ENCODE measurements at regions not wholly inside any gene's neighbourhood (a gene's known extent, or its start where the extent isn't known, plus 50 kb on each side); places are given as distances from the start of the nearest gene placed in this dataset.

DNA sequence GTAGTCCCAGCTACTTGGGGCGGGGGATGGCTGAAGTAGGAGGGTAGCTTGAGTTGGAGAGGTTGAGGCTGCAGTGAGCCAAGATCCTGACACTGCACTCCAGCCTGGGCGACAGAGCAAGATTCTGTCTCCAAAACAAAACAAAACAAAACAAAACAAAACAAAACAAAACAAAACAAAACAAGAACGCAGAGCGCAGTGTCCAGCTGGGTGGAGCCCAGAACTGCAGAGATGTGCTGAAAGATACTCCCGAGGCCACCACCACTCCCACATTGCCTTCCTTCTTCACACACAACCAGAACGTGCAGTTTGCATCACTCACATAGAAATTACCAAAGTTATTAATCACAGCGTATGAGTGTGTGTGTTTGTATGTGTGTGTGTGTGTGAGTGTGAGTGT lies 222.9 kb upstream of the ASIC2 start:
- no peak for DNase-seq (ENCODE audit: low spot score)

DNA sequence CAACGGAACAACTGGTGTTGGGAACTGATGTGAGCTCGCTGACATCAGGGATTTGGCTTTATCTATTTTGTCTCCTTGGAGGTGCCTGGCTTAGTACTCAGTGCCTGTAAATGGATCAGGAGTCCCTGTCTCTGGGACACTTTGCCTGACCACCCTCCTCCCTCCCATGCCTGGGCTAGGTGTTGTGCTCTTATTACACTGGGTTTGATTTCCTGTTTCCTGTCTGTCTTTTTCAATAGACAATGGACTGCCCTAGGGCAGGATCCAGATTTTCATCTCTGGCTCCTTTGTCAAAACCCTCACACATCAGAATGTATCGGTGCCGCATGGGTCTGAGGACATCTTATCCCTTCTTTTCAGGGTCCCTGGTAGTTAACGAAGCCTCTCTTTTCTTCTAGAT lies 223.6 kb upstream of the ASIC2 start:
- DNase-seq (ENCODE audit: low spot score), result no peak

DNA sequence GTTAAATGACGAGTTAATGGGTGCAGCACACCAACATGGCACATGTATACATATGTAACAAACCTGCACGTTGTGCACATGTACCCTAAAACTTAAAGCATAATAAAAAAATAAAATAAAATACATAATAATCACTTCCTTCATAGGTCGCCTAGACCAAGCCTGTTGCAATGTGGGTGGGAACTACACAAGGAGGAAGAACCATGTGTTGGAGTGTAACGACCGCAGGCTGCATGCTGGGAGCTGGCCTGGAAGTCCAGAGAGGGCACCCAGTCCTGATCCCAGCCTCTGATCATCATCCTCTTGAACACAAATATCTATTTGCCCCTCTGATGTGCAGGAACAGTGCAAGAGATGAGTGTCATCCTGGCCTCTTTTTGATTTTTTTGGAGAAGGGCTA lies 224.7 kb upstream of the ASIC2 start:
- no peak for DNase-seq (ENCODE audit: low spot score)

DNA sequence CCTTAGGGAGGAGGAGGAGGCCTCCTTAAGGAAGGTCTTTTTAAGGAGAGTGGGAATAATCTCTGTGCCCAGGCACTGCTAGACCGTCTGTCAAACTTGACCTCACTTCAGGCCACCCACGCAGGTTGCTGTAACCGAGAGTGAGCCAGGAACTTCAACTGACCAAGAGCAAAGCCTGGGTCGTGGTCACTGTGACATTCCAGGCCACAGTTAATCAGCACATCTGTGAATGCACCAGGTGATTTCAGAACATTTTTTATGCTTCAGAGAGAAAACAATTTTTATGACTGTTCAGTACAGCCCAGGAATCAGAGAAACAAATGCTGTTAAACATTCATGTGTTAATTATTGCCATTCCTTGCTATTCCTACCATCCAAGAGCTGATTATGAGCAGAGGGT lies 226.6 kb upstream of the ASIC2 start:
- no peak for DNase-seq (ENCODE audit: low spot score)

DNA sequence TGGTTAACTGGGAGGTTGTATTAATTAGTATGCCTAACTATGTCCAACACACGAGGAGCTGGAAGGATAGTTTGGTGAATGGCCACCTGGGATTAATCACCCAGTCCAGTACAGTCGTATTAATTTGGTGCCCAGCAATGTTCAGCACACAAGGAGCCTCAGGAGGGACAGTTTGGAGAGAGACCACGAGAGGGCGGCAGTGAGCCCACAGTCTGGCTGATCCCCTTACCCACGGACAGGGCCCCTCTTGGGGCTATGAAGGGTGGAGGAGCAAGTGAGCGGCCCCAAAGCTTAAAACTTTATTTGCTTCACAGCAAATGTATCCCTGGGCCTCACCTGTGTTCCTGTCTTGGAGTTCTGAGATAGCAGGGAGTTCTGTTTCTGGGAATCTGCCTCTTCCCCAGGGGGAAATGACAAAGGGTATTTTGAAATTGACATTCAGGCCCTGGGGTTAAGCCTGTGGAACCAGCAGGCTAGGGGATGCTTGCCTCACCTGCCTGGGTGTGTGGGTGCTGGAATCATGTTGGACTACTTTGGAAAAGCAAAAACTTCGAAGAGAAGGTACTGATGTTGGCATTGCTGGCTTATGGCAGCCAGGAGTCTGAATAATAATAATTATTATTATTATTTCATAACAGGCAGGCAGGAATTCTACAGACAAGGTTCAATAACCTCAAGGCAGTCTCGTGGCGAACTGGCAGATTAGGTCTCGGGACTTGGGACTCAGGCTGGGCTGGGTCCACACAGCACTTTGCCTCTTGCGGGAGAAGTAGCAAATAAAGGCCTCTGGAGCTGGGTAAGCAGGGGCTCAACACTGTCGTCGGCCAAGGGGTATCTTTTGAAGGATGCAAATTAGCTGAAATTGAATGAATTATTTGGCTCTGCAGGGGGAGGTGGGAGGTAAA lies 227.6 kb upstream of the ASIC2 start:
- no peak for DNase-seq (ENCODE audit: low spot score)

DNA sequence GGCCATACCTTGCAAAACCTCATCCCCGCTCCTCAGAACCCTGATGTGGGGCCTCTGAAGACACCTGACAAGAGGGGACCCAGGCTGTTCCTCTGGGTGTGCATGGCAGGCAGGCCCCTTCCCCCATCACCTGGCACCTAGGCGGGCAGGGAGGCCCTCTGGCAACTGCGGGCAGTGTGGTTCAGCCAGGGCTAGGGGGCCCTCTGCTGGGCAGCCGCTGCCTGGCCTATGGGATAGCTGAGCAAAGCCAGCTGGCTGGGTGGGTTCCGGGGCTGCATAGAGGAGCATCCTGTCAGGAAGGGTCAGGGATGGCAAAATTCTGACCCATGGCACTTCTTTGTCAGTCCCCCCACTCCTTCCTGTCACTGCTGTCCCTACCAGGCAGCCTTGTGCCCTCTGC lies 228.7 kb upstream of the ASIC2 start:
- no peak for DNase-seq (ENCODE audit: low spot score)

DNA sequence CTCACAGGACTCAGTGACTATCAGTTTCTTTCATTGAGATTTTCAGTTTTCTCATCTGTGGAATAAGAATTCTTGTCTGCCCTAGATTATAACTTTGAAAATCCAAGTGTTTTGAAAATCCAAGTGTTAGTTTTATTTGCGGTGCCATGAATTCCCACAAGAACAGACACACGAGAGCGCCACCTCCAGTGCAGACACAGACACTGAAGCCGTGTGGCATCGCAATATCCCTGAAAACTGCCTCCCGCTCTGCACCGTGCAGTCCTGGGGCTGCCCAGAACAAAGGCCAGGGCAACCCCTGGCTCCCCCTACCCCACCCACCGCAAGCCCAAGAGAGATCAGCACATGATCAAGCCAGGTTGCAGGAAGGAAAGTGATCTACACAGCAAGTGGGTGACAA lies 229.5 kb upstream of the ASIC2 start:
- DNase-seq (ENCODE audit: low spot score), result no peak

DNA sequence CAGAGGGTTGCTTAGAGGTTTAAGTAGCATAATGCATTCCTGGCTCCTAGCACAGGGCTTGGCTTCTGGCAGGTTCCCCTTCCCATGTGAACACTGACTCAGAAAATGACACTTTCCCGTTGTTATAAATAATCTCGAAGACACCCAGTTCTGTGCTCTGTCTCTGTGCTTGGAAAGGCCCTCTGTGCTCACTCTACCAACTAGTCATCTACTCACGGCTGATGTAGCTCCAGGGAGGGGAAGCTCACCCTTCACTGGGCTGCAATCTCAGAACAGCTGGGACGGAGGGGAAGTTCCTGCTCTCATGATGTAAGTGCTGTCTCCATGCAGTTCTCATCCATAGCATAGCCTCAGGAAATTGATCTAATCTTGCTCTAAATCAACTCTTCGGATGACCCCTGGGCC lies 230.5 kb upstream of the ASIC2 start:
- no peak for DNase-seq (ENCODE audit: low spot score)

DNA sequence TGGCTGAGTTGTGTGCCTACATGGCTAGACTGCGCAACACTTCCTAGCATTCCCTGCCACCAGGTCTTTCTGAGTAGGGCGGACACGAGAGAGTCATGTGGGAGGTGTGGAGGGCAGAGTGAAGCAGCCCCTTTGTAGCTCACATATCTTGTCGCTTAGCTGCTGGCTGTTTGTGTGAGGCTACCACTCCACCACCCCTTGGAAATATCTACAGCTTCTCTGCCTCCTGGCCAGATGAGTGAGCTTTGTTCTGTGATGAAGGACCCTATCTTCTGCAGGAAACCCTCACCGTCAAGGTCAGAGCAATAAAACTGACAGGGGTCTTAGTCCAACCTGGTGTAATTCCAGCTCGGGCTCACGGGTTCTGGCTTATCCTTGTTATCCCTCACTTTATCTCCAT lies 232.1 kb upstream of the ASIC2 start:
- DNase-seq (ENCODE audit: low spot score), result no peak

DNA sequence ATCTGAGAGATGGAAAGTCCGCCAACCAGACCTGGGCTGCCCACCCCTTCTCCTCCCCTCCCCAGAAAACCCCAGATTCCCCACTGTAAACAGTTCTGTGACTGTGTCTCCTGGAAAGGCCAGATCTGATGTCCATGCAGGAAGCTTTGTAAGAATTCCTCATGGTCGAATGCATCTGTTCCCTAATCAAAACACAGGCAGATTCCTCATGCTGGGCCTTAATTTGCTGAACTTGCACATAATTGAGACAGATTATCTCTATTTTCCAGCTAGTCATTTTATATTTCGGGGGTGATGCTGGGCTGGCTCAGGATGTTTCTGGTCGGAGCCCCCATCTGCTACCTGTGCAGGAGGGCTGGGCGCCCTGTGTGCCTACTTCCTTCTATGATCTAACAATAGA lies 233.6 kb upstream of the ASIC2 start:
- no peak for DNase-seq (ENCODE audit: low spot score)

DNA sequence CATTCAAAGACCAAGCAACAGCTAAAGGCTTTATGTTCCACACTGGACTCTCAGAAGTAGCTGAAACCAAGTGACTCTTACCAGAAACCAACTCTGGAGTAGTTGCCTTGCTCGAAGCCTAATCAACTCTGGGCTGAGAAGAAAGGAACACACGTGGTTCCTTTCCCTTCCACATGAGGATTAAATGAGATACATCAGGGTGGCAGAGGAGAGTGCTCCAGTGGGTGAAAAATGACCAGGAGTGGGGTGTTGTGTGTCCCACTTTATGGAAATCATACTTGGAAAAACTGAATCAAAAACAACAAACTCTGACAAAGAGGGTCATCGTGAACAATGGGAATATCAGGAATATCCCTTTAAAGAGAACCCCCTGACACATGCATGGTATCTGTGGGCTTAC lies 234.2 kb upstream of the ASIC2 start:
- DNase-seq (ENCODE audit: low spot score), result no peak

DNA sequence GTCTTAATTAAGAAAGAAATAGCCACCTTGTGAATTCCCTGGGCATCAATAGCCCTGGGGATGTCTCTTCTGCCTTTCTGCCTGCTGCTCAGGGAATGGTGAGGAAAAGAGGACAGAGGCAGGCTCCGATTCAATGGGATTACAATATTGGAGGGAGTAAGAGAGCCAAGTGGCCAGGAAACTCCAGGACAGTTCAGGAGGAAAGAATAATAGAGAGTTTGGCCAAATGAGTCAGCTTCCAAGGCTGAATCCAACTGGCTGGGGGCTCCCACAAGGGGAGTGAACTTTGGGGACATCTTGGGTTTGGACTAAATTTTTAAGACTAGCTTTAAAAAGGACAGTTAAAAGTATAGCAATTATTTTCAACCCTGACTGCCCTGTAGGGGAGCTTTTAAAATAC lies 235.8 kb upstream of the ASIC2 start:
- DNase-seq (ENCODE audit: low spot score), result no peak

DNA sequence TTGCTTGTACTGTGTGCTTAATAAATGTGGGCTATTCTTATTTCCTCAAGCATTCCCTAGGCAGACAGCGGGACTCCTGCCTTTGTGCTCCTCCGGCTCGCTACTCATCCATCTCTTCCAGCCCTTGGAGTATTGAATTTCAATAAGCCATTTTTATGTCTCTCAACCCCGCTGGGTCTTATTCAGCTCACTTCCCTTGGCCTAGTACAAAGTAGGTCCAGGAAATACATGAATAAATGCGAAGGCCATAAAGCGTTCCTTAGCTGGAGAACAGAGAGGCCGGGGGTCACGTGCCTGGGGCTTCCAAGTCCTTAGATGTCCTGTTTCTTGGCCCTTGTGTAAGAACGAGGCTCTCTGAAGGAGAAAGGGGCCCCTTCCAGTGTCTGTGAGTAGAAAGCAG lies 236.7 kb upstream of the ASIC2 start:
- DNase-seq (ENCODE audit: low spot score), result no peak

DNA sequence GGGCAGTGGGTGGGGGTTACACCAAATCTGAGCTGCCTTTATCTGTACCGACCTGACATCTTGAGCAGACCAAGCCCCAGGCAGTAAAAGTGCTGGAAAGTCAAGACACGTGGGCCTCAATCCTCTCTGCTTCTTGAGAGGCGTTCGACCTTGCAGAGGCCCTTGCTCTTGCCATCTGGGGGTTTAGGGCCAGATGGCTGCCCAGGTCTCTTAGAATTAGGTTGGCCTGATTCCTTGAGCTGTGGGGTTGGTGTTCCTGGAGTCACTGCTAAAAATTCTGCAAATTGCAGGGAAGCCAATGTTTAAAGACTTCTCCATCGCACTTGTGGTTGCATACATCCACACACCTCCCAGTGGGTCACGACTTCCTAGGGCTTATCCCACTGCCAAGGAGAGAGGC lies 238.2 kb upstream of the ASIC2 start:
- no peak for DNase-seq (ENCODE audit: low spot score)

DNA sequence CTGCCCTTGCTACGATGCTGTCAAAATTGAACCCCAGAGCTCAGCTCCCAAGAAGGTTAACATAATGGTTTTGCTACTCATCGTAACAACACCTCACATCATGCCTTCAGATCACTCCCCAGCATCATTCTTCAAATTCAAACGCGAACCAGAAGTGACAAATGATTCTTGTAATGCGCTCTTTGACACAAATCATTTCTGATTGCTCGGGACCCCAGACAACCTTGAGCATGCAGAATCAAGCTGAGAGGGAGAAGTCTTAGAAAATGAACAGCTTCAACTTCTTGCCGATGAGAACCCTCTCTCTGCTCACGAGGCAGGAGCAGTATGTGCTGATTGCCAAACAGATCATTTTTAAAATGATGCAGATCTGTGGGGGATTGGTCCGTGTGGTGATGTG lies 241.0 kb upstream of the ASIC2 start:
- DNase-seq (ENCODE audit: low spot score), result no peak

DNA sequence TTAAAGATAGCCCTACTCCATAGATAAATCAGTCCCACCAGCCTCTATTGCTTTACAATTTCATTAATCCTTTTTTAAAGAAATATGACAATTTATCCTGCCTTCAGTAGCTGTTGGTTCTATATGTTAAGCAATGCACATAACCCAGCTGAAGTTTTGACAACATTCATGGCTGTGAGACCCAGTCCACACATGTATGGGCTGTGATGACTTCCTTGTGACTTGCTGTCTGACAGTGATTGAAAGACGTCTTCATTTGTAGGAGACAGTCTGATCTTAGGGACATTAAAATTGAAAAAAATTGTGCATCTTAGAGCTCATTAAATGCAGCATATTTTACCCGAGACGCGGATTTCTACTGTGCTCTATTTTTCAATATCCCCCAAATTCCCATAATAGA lies 252.0 kb upstream of the ASIC2 start:
- no peak for DNase-seq (ENCODE audit: low spot score)

DNA sequence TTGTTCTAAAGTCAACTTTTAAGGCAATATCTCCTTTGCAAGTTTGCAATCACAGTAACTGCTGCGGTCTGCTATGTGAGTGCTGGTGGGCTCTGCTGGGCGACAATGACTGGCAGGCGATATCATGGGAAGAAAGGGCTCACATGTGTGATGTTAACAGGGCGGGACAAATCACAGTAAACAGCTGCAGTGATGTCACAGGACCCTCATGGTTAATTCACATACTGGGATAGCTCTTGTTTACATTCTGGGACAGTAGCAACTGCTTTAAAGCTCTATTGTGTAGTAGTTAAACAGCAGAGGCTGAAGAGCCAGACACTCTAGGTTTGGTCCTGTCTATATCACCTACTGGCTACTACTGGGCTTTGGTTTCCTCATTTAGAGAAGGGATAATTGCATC lies 257.2 kb upstream of the ASIC2 start:
- DNase-seq (ENCODE audit: low spot score), result no peak

DNA sequence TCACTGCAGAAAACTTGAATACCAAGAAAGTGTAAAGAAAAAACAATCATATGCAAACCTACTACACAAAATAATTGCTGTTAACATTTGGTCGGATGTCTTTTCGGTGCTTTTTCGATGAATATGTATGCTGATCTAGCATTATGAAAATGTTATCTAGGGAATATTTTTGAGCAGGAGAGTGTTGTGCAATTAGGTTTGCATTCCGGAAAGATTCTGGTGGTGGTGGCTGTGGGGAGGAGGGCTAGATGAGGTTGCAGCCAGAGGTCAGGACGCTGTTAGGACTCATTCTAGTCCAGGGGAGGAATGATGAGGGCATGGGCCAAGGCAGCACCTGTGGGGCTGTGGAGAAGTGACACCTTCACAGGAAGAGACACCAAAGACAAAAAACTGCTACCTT lies 258.0 kb upstream of the ASIC2 start:
- no peak for DNase-seq (ENCODE audit: low spot score)

DNA sequence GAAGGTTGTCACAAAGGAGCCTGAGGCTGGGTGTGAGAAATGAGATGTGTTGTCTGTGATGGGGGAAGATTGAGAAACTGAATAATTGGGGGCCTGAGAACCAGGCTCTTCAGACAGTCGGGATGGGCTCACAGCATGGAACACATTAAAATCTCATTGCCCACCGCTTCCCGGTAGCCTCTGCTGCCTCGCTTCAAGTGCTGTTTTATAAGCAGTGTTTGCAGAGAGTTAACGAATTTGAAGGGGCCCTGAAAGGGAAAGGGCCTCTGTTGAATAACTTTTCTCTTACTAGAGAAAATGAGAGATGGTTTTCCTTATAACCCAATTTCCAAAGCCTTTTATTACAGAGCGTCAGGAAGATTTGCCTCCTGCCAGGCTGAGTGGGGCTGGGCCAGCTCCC lies 258.8 kb upstream of the ASIC2 start:
- DNase-seq (ENCODE audit: low spot score), result no peak

DNA sequence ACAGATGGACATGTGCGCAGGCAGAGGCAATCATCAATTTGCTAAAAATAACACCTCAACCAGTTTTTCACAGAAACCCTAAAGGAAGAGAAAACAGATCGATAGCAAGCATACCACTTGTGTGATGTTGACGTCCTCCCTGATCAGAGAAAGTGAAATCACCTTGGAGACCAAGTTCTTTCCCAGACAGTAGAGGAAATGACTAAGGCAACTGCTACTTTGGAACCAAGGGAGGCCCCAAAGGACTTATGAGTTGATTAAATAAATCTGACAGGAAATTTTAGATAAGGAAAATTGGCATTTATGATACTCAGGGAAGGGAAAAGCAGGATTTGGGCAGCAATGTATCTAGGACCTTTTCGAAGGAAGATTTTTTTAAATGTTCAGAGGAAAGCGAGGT lies 267.1 kb upstream of the ASIC2 start:
- DNase-seq (ENCODE audit: low spot score), result no peak

DNA sequence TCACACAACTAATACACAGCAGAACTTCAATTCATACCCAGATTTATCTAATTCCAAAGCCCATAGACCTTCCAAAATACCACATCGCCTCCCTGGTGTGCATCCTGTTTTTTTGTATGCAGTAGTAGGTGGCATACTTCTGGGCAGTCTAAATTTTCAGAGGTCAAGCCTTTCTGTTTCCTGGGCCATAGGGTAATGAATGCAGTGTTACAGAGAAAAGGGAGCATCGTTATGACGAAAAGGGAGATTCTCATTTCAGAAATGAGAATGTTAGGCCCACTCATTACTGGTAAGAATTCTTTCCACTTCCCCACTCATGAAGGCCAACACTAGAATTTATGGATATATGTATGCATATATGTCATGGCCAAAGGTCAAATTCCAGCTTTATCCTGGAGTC lies 267.8 kb upstream of the ASIC2 start:
- no peak for DNase-seq (ENCODE audit: low spot score)

DNA sequence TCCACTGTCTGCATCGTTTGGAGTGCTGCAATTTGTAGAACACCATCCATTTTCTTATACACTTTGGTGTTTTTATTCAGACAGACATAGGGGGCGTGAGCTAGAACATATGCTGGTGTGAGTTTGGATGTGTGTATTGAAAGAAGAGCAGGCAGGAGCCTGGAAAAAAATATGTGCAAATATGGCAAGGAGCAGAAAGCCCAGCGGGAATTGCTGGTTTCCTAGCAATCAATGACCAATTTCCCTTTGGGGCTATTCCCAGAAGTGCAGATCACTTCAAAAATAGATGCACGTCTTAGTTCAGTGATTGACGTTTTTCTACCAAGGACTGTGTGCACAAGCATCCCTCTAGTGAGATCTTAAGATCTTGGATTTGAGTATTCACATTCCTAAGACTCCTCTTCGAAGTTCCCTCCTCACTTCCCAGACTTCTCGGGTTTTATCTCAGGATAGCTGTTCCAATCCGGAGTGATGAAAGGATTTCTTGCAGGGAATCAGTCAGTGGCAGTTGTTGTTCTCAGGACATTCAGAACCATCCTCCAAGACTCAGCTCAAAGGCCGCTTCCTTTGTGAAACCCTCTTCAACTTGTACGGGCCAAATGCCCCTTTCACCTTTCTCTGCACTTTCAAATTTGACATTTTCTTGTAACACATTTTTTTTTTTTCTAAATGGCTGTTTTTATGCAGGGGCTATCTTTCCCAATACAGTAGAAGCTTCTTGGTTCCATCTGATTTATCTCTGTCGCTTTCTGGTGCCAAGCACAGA lies 268.7 kb upstream of the ASIC2 start:
- no peak for DNase-seq (ENCODE audit: low spot score)

DNA sequence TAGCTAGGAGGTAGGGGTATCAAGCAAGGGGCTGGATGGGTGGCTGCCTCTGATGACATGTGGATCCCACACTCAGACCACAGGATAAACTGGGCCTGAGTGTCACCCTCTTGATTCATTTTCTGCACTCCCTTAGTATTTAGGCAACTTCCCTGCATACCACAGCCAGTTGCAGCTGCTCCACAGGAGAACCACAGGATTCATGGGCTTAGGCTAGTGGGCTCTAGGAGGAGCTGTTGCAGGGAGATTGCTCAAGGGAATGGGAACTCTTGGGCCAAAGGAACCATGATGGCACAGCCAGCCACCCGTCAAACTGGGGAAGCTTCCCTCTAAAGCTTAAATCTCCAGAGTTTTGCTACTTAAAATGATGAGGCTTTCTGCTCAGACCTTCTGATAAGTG lies 269.7 kb upstream of the ASIC2 start:
- DNase-seq (ENCODE audit: low spot score), result no peak

DNA sequence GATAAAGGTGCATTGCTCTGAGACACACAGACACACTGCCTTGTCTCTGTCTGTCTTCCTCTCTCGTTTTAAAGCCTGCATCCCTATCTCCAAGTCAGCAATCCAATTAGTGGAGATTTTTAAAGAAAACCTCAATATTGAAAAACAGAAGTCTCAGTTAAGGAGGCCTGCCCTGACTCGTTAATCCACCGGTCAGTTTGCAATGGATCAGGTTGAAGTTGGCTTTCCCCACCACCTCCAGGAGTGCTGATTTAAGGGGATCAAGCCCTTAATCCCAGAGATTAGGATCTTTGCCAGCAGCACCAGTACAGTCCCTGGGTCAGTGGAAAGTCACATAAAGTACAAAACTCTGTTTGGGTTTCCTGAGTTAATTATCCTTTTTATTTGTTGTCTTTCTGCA lies 271.1 kb upstream of the ASIC2 start:
- DNase-seq (ENCODE audit: low spot score), result no peak
